ENCODE measurements at regions not wholly inside any gene's neighbourhood (a gene's known extent, or its start where the extent isn't known, plus 50 kb on each side); places are given as distances from the start of the nearest gene placed in this dataset.

DNA sequence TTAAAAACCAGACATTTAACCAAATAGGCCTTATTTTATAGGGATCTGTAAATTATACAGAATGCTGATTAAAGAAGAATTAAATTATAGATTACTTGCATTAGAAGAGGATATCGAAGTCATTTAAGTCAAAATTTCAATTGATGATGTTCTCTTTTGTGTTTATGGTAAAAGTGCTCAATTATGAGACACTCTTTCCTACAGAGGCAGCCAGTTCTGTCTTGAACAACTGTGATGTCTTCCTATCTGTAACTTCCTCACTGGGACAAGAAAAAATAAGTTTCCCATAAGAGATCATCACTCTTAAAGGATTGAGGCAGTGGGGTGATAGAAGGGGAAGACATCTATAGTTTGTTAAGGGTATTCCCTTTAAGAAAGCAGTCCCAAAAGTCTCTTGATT, 613.5 kb downstream of the INSC start:
- no peaks in the 10 kb centered on the region for H3K9me3 Mint-ChIP-seq (ENCODE audit: unreplicated experiment)
- no peak overlapping the region for H3K27ac Mint-ChIP-seq (ENCODE audit: unreplicated experiment)
- H3K4me3 Mint-ChIP-seq (ENCODE audit: unreplicated experiment): no peak overlapping the region
- peaks cover 3% of the 10 kb centered on the region for H3K27me3 Mint-ChIP-seq (ENCODE audit: unreplicated experiment)
- no peaks in the 10 kb centered on the region for H3K36me3 Mint-ChIP-seq (ENCODE audit: unreplicated experiment)
- no peak for DNase-seq
- no peaks in the 10 kb centered on the region for H3K4me1 Mint-ChIP-seq (ENCODE audit: low read depth, unreplicated experiment)
- TF ChIP-seq, protein P1, sequence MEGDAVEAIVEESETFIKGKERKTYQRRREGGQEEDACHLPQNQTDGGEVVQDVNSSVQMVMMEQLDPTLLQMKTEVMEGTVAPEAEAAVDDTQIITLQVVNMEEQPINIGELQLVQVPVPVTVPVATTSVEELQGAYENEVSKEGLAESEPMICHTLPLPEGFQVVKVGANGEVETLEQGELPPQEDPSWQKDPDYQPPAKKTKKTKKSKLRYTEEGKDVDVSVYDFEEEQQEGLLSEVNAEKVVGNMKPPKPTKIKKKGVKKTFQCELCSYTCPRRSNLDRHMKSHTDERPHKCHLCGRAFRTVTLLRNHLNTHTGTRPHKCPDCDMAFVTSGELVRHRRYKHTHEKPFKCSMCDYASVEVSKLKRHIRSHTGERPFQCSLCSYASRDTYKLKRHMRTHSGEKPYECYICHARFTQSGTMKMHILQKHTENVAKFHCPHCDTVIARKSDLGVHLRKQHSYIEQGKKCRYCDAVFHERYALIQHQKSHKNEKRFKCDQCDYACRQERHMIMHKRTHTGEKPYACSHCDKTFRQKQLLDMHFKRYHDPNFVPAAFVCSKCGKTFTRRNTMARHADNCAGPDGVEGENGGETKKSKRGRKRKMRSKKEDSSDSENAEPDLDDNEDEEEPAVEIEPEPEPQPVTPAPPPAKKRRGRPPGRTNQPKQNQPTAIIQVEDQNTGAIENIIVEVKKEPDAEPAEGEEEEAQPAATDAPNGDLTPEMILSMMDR (IDR thresholded peaks at IDR 0.05; ENCODE audit: partially characterized antibody, unreplicated experiment): no peak

DNA sequence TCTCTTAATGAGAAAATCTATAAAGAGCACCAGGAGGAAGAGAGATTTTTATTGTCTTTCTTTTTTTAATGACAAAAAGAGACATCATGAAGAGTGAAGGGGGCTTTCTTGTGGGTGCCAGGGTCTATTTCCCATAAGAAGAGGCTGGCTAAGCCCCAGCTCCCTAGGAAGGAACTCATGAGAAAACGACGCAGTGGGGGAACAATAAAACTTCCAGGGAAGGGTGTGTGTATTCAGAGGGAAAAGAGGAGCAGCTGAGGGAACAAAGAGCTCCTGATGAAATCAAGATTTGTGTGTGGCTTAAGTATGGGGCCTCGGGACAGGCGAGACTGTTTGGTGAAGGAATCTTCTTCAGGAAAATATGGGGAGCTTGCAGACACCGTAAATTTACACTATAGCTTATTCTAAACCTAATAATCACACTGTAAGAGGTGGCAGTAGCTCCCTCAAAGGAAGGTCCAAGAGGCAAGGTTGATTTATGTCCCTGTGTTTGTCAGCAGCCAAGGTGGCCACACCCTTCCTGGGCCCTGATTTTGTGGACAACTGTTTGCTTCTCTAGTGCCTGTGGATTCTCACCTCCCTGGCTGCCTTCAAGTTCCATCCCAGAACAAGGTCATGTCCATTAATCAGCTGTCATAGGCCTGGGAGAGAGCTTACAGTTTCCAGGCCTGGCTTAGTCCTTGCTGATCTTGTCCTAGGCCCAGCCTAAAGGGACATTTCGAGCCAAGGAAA, 615.7 kb downstream of the INSC start:
- no peaks in the 10 kb centered on the region for H3K9me3 Mint-ChIP-seq (ENCODE audit: unreplicated experiment)
- H3K27ac Mint-ChIP-seq (ENCODE audit: unreplicated experiment): no peak overlapping the region
- no peaks in the 10 kb centered on the region for H3K36me3 Mint-ChIP-seq (ENCODE audit: unreplicated experiment)
- no peak overlapping the region for H3K4me3 Mint-ChIP-seq (ENCODE audit: unreplicated experiment)
- H3K27me3 Mint-ChIP-seq (ENCODE audit: unreplicated experiment): peaks cover 1% of the 10 kb centered on the region
- no peak for DNase-seq
- TF ChIP-seq, protein P1 (IDR thresholded peaks at IDR 0.05; ENCODE audit: partially characterized antibody, unreplicated experiment): no peak
- H3K4me1 Mint-ChIP-seq (ENCODE audit: low read depth, unreplicated experiment): no peaks in the 10 kb centered on the region

DNA sequence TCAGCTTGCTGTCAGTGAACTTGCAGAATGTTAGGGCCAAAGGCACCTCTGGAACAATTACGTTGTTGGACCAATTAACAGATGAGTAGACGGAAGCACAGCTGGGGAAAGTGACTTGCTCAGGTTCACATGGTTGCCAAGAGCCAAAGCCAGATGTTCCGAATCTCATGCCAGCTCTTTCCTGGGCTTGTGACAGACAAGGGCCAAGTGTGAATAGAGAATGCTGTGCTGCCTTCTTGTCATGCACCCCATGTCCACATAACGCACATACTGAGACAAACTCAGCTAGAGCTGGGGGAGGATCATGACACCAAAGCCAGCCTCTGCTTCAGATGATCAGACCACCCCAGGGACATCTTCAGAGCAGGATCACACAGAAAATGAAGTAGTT, 616.3 kb downstream of the INSC start:
- TF ChIP-seq, protein P1 (IDR thresholded peaks at IDR 0.05; ENCODE audit: partially characterized antibody, unreplicated experiment): no peak
- no peak for DNase-seq
- Mint-ChIP-seq H3K4me1 (ENCODE audit: low read depth, unreplicated experiment) (no peaks in the 10 kb centered on the region), H3K27me3 (ENCODE audit: unreplicated experiment) (peaks cover 1% of the 10 kb centered on the region), H3K36me3 (ENCODE audit: unreplicated experiment) (no peaks in the 10 kb centered on the region), H3K4me3 (ENCODE audit: unreplicated experiment) (no peak overlapping the region), H3K9me3 (ENCODE audit: unreplicated experiment) (no peaks in the 10 kb centered on the region), H3K27ac (ENCODE audit: unreplicated experiment) (no peak overlapping the region)

DNA sequence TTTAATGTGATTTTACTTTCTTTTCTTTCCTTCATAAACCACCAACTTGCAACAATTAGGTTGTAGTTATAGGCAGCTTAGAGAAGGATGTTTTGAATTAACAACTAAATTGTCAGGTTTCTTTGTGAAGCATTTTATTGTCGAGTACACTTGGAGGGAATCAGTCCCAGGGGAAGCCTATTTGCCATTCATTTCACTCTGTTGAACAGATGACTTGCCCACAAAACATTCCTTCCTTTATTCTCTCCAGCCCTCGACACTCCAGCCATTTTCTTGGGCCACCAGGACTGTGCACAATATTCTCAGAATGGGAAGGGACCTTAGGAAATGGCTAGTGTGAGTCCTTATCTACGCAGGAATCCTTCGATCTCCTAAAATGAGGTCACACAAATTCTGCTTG, 620.6 kb downstream of the SOX6 start:
- DNase-seq: no peak
- no peak overlapping the region for H3K27ac Mint-ChIP-seq (ENCODE audit: unreplicated experiment)
- TF ChIP-seq, protein P1 (IDR thresholded peaks at IDR 0.05; ENCODE audit: partially characterized antibody, unreplicated experiment): no peak

DNA sequence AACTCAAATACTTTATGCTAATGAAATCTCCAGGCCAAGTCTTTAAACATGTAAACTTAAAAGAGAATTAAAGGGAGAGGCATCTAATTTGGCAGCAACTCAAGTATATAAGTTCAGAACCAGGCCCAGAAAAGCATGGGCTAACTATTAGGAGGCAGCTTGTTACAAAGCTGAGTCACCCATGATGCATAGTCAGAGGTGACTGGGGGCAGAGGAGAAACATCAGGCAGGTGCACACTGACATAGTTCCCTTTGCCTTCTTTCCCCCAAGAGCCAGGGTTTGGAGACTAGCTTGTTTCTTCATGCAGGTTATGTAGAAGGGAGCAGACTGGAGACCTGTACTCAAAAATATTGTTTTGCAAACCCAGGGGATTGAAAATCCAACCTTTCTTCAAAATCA, 619.0 kb downstream of the SOX6 start:
- H3K27ac Mint-ChIP-seq (ENCODE audit: unreplicated experiment): no peak overlapping the region
- no peak for DNase-seq
- TF ChIP-seq, protein P1 (IDR thresholded peaks at IDR 0.05; ENCODE audit: partially characterized antibody, unreplicated experiment): no peak
- no peaks in the 10 kb centered on the region for H3K36me3 Mint-ChIP-seq (ENCODE audit: unreplicated experiment)
- no peaks in the 10 kb centered on the region for H3K4me1 Mint-ChIP-seq (ENCODE audit: low read depth, unreplicated experiment)
- peaks cover 1% of the 10 kb centered on the region for H3K27me3 Mint-ChIP-seq (ENCODE audit: unreplicated experiment)
- no peak overlapping the region for H3K4me3 Mint-ChIP-seq (ENCODE audit: unreplicated experiment)
- H3K9me3 Mint-ChIP-seq (ENCODE audit: unreplicated experiment): no peaks in the 10 kb centered on the region

More for the DNA sequence above, 620.6 kb downstream of the SOX6 start:
- Mint-ChIP-seq H3K4me1 (ENCODE audit: low read depth, unreplicated experiment) (no peaks in the 10 kb centered on the region), H3K36me3 (ENCODE audit: unreplicated experiment) (no peaks in the 10 kb centered on the region), H3K4me3 (ENCODE audit: unreplicated experiment) (no peak overlapping the region), H3K9me3 (ENCODE audit: unreplicated experiment) (no peaks in the 10 kb centered on the region), H3K27me3 (ENCODE audit: unreplicated experiment) (peaks cover 1% of the 10 kb centered on the region)

Data from glutamatergic neuron (in vitro differentiated cells).